Loucy (cell line): ENCODE measurements at regions not wholly inside any gene's neighbourhood (a gene's known extent, or its start where the extent isn't known, plus 50 kb on each side); places are given as distances from the start of the nearest gene placed in this dataset.

Experiments used
- CTCF ChIP-seq: fragments of 200-600 bp; sonication (generic); conservative IDR thresholded peaks from 2 replicates; pipeline ENCODE4 v1.5.1; 2014; ENCODE audit warnings: mild to moderate bottlenecking, antibody characterized with exemption, low read length
- EZH2phosphoT487 ChIP-seq: fragments of 200-600 bp; IDR thresholded peaks from 2 replicates; pipeline ENCODE4 v1.6.1; 2018; ENCODE audit warnings: antibody characterized with exemption, mild to moderate bottlenecking, moderate library complexity, borderline replicate concordance

- no peak for TF ChIP-seq CTCF
- TF ChIP-seq EZH2phosphoT487 = no peak
Measured at GRCh38 chr4:14345356-14345775, 656.9 kb upstream of the CPEB2 start.
